ENCODE measurements at regions not wholly inside any gene's neighbourhood (a gene's known extent, or its start where the extent isn't known, plus 50 kb on each side); places are given as distances from the start of the nearest gene placed in this dataset.
A peak's percentile ranks its signal among the peaks of the same experiment; 100 is the strongest.

- peak in 1 of 4 experiments; percentile 3 for TF ChIP-seq CTCF (IDR thresholded peaks at IDR 0.05)
- TF ChIP-seq POLR2AphosphoS5 (IDR thresholded peaks at IDR 0.05), result peak; percentile 52
Measured at GRCh38 chr14:71321574-71322315, 414.5 kb downstream of the PCNX1 start.

Measured in prostate gland (tissue), 2 donors.